HL-60 (cell line): ENCODE measurements at regions not wholly inside any gene's neighbourhood (a gene's known extent, or its start where the extent isn't known, plus 50 kb on each side); places are given as distances from the start of the nearest gene placed in this dataset.
"Not testable (repeated sequence)": the region's sequence is repeated elsewhere in the genome, so short reads cannot be mapped to it uniquely, and the experiment has no call there.

Experiments
- CTCF ChIP-seq: IDR thresholded peaks from one replicate; pipeline ENCODE4 v1.5.1; 2011; ENCODE audit warnings: low read length, control low read depth, inconsistent platforms; ENCODE audit not compliant: insufficient read depth
- GABPA ChIP-seq: IDR thresholded peaks from 2 replicates; pipeline ENCODE4 v1.6.1; 2012; ENCODE audit warnings: low read depth
- POLR2AphosphoS5 ChIP-seq: IDR thresholded peaks from 2 replicates; pipeline ENCODE4 v1.6.1; 2012; ENCODE audit warnings: low read depth
- SPI1 ChIP-seq: IDR thresholded peaks from 2 replicates; pipeline ENCODE4 v1.6.1; 2012; ENCODE audit warnings: low read depth, mild to moderate bottlenecking, borderline replicate concordance
- TF ChIP-seq, protein P1 (sequence below): IDR thresholded peaks from 2 replicates; pipeline ENCODE4 v1.6.1; 2012; ENCODE audit warnings: low read depth; ENCODE audit not compliant: insufficient replicate concordance

DNA sequence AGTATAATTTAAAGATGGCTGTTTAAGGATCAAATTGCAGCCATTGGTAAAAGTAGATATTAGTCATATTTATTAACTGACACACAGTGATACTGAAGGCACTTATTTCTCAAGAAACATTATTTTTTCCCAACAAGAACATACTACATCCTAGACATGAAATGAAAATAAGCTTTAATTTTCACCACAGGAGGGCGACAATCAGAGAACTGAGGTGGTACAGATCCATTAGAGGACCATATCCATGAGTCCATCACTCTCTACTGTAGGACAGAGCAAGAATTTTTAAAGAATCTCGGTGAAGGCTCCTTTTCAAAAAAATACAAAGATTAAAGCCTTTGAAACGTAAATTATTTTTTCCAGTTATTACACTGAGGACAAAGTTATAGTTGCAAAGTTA, 2897.0 kb upstream of the OR11H1 start:
- TF ChIP-seq CTCF, POLR2AphosphoS5, GABPA, SPI1: not testable (repeated sequence)
- TF ChIP-seq, protein P1, sequence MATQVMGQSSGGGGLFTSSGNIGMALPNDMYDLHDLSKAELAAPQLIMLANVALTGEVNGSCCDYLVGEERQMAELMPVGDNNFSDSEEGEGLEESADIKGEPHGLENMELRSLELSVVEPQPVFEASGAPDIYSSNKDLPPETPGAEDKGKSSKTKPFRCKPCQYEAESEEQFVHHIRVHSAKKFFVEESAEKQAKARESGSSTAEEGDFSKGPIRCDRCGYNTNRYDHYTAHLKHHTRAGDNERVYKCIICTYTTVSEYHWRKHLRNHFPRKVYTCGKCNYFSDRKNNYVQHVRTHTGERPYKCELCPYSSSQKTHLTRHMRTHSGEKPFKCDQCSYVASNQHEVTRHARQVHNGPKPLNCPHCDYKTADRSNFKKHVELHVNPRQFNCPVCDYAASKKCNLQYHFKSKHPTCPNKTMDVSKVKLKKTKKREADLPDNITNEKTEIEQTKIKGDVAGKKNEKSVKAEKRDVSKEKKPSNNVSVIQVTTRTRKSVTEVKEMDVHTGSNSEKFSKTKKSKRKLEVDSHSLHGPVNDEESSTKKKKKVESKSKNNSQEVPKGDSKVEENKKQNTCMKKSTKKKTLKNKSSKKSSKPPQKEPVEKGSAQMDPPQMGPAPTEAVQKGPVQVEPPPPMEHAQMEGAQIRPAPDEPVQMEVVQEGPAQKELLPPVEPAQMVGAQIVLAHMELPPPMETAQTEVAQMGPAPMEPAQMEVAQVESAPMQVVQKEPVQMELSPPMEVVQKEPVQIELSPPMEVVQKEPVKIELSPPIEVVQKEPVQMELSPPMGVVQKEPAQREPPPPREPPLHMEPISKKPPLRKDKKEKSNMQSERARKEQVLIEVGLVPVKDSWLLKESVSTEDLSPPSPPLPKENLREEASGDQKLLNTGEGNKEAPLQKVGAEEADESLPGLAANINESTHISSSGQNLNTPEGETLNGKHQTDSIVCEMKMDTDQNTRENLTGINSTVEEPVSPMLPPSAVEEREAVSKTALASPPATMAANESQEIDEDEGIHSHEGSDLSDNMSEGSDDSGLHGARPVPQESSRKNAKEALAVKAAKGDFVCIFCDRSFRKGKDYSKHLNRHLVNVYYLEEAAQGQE, result not testable (repeated sequence)
